HepG2 (cell line): ENCODE measurements at regions not wholly inside any gene's neighbourhood (a gene's known extent, or its start where the extent isn't known, plus 50 kb on each side); places are given as distances from the start of the nearest gene placed in this dataset.

Experiments used
- ARID2 ChIP-seq: sonication (generic); formaldehyde crosslinking; IDR thresholded peaks from 2 replicates; pipeline ENCODE4 v1.8.1; 2022; ENCODE audit warnings: mild to moderate bottlenecking, missing genetic modification reagents, borderline replicate concordance
- BCL6 ChIP-seq: IDR thresholded peaks from 2 replicates; pipeline ENCODE4 v1.6.1; 2016; ENCODE audit warnings: missing genetic modification reagents, missing compliant biosample characterization
- DNMT3B ChIP-seq: conservative IDR thresholded peaks from 2 replicates; pipeline ENCODE4 v1.6.1; 2016; ENCODE audit warnings: missing biosample characterization, control low read depth
- HDAC1 ChIP-seq: sonication (generic); formaldehyde crosslinking; IDR thresholded peaks from 2 replicates; pipeline ENCODE4 v1.5.1; 2020; ENCODE audit warnings: mild to moderate bottlenecking, missing genetic modification reagents
- HIVEP1 ChIP-seq: sonication (generic); formaldehyde crosslinking; IDR thresholded peaks from 2 replicates; pipeline ENCODE4 v1.4.0; 2020; ENCODE audit warnings: mild to moderate bottlenecking, missing genetic modification reagents
- HNF4A ChIP-seq: sonication (generic); formaldehyde crosslinking; IDR thresholded peaks from 2 replicates; pipeline ENCODE4 v1.4.0; 2020; ENCODE audit warnings: missing genetic modification reagents
- MYNN ChIP-seq: sonication (generic); formaldehyde crosslinking; IDR thresholded peaks from 2 replicates; pipeline ENCODE4 v1.4.0; 2020; ENCODE audit warnings: mild to moderate bottlenecking, low read depth, missing genetic modification reagents
- NCOA5 ChIP-seq: sonication (generic); formaldehyde crosslinking; IDR thresholded peaks from 2 replicates; pipeline ENCODE4 v1.4.0; 2020; ENCODE audit warnings: missing genetic modification reagents
- NFE2 ChIP-seq: sonication (generic); formaldehyde crosslinking; IDR thresholded peaks from 2 replicates; pipeline ENCODE4 v1.4.0; 2020; ENCODE audit warnings: missing genetic modification reagents
- NFRKB ChIP-seq: fragments of 450-650 bp; IDR thresholded peaks from 2 replicates; pipeline ENCODE4 v1.6.1; 2017
- NONO ChIP-seq, 2 experiments: fragments of 450-650 bp in 1 of 2; sonication (generic) in 1 of 2; formaldehyde crosslinking in 1 of 2; IDR thresholded peaks in 1 of 2; conservative IDR thresholded peaks in 1 of 2; 2 replicates each; pipeline versions ENCODE4 v1.6.1 to v1.8.0; 2017 to 2022; ENCODE audit warnings: mild to moderate bottlenecking in 1 of 2, missing genetic modification reagents in 1 of 2, moderate library complexity in 1 of 2
- NR3C1 ChIP-seq: sonication (generic); formaldehyde crosslinking; IDR thresholded peaks from 2 replicates; pipeline ENCODE4 v1.4.0; 2020; ENCODE audit warnings: missing genetic modification reagents
- PAF1 ChIP-seq: IDR thresholded peaks from 2 replicates; pipeline ENCODE4 v1.6.1; 2016; ENCODE audit warnings: missing genetic modification reagents, missing compliant biosample characterization
- RBAK ChIP-seq: sonication (generic); formaldehyde crosslinking; IDR thresholded peaks from 2 replicates; pipeline ENCODE4 v1.5.1; 2020; ENCODE audit warnings: mild to moderate bottlenecking, missing genetic modification reagents
- REL ChIP-seq: sonication (generic); formaldehyde crosslinking; conservative IDR thresholded peaks from 2 replicates; pipeline ENCODE4 v1.8.0; 2022; ENCODE audit warnings: mild to moderate bottlenecking, missing genetic modification reagents, moderate library complexity
- ZNF253 ChIP-seq: sonication (generic); formaldehyde crosslinking; IDR thresholded peaks from 2 replicates; pipeline ENCODE4 v1.8.0; 2022; ENCODE audit warnings: mild to moderate bottlenecking, missing genetic modification reagents, borderline replicate concordance
- ZNF263 ChIP-seq: sonication (generic); formaldehyde crosslinking; IDR thresholded peaks from 2 replicates; pipeline ENCODE4 v1.4.0; 2020; ENCODE audit warnings: missing genetic modification reagents
- ZNF430 ChIP-seq: sonication (generic); formaldehyde crosslinking; IDR thresholded peaks from 2 replicates; pipeline ENCODE4 v1.9.0; 2021; ENCODE audit warnings: mild to moderate bottlenecking, missing genetic modification reagents
- ZNF484 ChIP-seq: sonication (generic); formaldehyde crosslinking; IDR thresholded peaks from 2 replicates; pipeline ENCODE4 v1.5.1; 2020; ENCODE audit warnings: mild to moderate bottlenecking, low read depth, missing genetic modification reagents, borderline replicate concordance
- ZNF564 ChIP-seq: sonication (generic); formaldehyde crosslinking; IDR thresholded peaks from 2 replicates; pipeline ENCODE4 v1.8.1; 2023; ENCODE audit warnings: mild to moderate bottlenecking, missing genetic modification reagents
- ZNF891 ChIP-seq: sonication (generic); formaldehyde crosslinking; IDR thresholded peaks from 2 replicates; pipeline ENCODE4 v1.5.0; 2020; ENCODE audit warnings: mild to moderate bottlenecking, missing genetic modification reagents
- TF ChIP-seq, protein P1 (sequence below): sonication (generic); formaldehyde crosslinking; IDR thresholded peaks from 2 replicates; pipeline ENCODE4 v1.4.0; 2020; ENCODE audit warnings: mild to moderate bottlenecking, missing genetic modification reagents, borderline replicate concordance
- TF ChIP-seq, protein P2 (sequence below): sonication (generic); formaldehyde crosslinking; IDR thresholded peaks from 2 replicates; pipeline ENCODE4 v1.8.0; 2022; ENCODE audit warnings: missing genetic modification reagents, low read depth, mild to moderate bottlenecking, borderline replicate concordance

DNA sequence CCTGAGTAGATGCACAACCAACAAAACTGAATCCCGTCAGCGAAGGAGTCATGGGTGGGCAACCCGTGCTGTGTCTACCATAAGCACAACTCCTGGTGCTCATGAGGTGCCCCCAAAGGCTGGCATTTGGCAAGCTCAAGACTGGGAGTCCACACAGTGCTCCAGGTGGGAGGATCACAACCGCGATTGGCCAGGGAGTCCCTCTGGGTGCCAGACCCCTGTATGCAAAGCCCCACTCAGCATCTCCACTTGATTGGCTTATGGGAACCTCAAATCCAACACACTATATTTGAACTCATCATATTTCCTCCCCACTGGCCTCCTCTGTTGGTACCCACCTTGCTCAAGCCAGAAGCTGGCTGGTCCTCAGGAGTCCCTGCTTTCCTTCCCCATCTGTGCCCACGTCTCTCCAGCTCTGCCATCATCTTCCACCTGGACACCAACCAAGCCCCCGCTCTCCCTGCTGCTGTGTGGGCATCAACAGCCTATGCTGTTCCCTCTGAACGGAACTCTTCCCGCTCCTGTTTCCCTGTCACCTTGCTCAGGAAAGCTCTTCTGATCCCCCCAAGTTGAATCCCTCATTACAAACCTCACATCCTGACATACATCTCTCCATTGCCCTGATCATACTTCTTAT lies 142.3 kb upstream of the PTPN1 start (continued):
- TF ChIP-seq, protein P1, sequence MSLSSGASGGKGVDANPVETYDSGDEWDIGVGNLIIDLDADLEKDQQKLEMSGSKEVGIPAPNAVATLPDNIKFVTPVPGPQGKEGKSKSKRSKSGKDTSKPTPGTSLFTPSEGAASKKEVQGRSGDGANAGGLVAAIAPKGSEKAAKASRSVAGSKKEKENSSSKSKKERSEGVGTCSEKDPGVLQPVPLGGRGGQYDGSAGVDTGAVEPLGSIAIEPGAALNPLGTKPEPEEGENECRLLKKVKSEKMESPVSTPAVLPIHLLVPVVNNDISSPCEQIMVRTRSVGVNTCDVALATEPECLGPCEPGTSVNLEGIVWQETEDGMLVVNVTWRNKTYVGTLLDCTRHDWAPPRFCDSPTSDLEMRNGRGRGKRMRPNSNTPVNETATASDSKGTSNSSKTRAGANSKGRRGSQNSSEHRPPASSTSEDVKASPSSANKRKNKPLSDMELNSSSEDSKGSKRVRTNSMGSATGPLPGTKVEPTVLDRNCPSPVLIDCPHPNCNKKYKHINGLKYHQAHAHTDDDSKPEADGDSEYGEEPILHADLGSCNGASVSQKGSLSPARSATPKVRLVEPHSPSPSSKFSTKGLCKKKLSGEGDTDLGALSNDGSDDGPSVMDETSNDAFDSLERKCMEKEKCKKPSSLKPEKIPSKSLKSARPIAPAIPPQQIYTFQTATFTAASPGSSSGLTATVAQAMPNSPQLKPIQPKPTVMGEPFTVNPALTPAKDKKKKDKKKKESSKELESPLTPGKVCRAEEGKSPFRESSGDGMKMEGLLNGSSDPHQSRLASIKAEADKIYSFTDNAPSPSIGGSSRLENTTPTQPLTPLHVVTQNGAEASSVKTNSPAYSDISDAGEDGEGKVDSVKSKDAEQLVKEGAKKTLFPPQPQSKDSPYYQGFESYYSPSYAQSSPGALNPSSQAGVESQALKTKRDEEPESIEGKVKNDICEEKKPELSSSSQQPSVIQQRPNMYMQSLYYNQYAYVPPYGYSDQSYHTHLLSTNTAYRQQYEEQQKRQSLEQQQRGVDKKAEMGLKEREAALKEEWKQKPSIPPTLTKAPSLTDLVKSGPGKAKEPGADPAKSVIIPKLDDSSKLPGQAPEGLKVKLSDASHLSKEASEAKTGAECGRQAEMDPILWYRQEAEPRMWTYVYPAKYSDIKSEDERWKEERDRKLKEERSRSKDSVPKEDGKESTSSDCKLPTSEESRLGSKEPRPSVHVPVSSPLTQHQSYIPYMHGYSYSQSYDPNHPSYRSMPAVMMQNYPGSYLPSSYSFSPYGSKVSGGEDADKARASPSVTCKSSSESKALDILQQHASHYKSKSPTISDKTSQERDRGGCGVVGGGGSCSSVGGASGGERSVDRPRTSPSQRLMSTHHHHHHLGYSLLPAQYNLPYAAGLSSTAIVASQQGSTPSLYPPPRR (CRISPR knock-in tag), result no peak
- TF ChIP-seq, protein P2, sequence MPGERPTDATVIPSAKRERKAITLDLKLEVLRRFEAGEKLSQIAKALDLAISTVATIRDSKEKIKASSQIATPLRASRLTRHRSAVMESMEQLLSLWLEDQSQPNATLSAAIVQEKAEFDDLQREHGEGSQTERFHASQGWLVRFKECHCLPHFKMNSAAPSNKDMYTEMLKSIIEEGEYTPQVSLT (CRISPR knock-in tag), result no peak
- TF ChIP-seq DNMT3B (CRISPR knock-in tag) (no peak), NFRKB (no peak), ZNF253 (CRISPR knock-in tag) (no peak), ZNF263 (CRISPR knock-in tag) (peak; percentile 81), ZNF891 (CRISPR knock-in tag) (no peak), NFE2 (CRISPR knock-in tag) (no peak), ZNF564 (CRISPR knock-in tag) (no peak), NR3C1 (CRISPR knock-in tag) (no peak), NCOA5 (CRISPR knock-in tag) (no peak), ARID2 (CRISPR knock-in tag) (no peak), NONO (IDR thresholded peaks at IDR 0.05) (no peak), NONO (CRISPR knock-in tag; conservative IDR thresholded peaks at IDR 0.05) (no peak), HIVEP1 (no peak), MYNN (CRISPR knock-in tag) (no peak), HNF4A (CRISPR knock-in tag) (no peak), PAF1 (CRISPR knock-in tag) (no peak), ZNF484 (CRISPR knock-in tag) (no peak), REL (CRISPR knock-in tag) (no peak), HDAC1 (CRISPR knock-in tag) (no peak), BCL6 (no peak), ZNF430 (CRISPR knock-in tag) (no peak), RBAK (no peak)
